ENCODE measurements at regions not wholly inside any gene's neighbourhood (a gene's known extent, or its start where the extent isn't known, plus 50 kb on each side); places are given as distances from the start of the nearest gene placed in this dataset.

GRCh38 chr2:166764702-166765101 is 123.6 kb upstream of the XIRP2 start:
- no peaks in the 10 kb centered on the region for H3K27me3 ChIP-seq (ENCODE audit: insufficient read depth, poor library complexity, severe bottlenecking)
- H3K27ac ChIP-seq (replicated peaks) = no peak overlapping the region
- H3K4me3 ChIP-seq (replicated peaks; ENCODE audit: insufficient read depth, low read length) = no peak overlapping the region
- no peak for DNase-seq (ENCODE audit: low read depth in 1 of 2, low spot score in 1 of 2)
- TF ChIP-seq POLR2AphosphoS5 (IDR thresholded peaks at IDR 0.05; ENCODE audit: low read depth) = no peak
- no peak for TF ChIP-seq CTCF (IDR thresholded peaks at IDR 0.05; ENCODE audit: insufficient read depth, low read length)
- no peak for TF ChIP-seq REST (IDR thresholded peaks at IDR 0.05; ENCODE audit: insufficient replicate concordance, low read depth)
- no peak for TF ChIP-seq SPI1 (IDR thresholded peaks at IDR 0.05; ENCODE audit: borderline replicate concordance, low read depth)
- TF ChIP-seq GABPA (IDR thresholded peaks at IDR 0.05; ENCODE audit: low read depth) = no peak

GRCh38 chr2:166764216-166764615 is 124.1 kb upstream of the XIRP2 start:
- DNase-seq (ENCODE audit: low read depth in 1 of 2, low spot score in 1 of 2) = no peak
- Histone ChIP-seq H3K27me3 (ENCODE audit: insufficient read depth, poor library complexity, severe bottlenecking) (no peaks in the 10 kb centered on the region), H3K27ac (replicated peaks) (no peak overlapping the region), H3K4me3 (replicated peaks; ENCODE audit: insufficient read depth, low read length) (no peak overlapping the region)
- no peak for TF ChIP-seq GABPA (IDR thresholded peaks at IDR 0.05; ENCODE audit: low read depth)
- no peak for TF ChIP-seq CTCF (IDR thresholded peaks at IDR 0.05; ENCODE audit: insufficient read depth, low read length)
- TF ChIP-seq POLR2AphosphoS5 (IDR thresholded peaks at IDR 0.05; ENCODE audit: low read depth) = no peak
- TF ChIP-seq REST (IDR thresholded peaks at IDR 0.05; ENCODE audit: insufficient replicate concordance, low read depth) = no peak
- TF ChIP-seq SPI1 (IDR thresholded peaks at IDR 0.05; ENCODE audit: borderline replicate concordance, low read depth) = no peak

GRCh38 chr2:166762746-166763145 is 125.5 kb upstream of the XIRP2 start:
- no peak for DNase-seq (ENCODE audit: low read depth in 1 of 2, low spot score in 1 of 2)
- no peak for TF ChIP-seq CTCF (IDR thresholded peaks at IDR 0.05; ENCODE audit: insufficient read depth, low read length)
- no peak for TF ChIP-seq POLR2AphosphoS5 (IDR thresholded peaks at IDR 0.05; ENCODE audit: low read depth)
- Histone ChIP-seq H3K27me3 (ENCODE audit: insufficient read depth, poor library complexity, severe bottlenecking) (no peaks in the 10 kb centered on the region), H3K4me3 (replicated peaks; ENCODE audit: insufficient read depth, low read length) (no peak overlapping the region), H3K27ac (replicated peaks) (no peak overlapping the region)

- TF ChIP-seq SPI1 (IDR thresholded peaks at IDR 0.05; ENCODE audit: borderline replicate concordance, low read depth) (no peak), REST (IDR thresholded peaks at IDR 0.05; ENCODE audit: insufficient replicate concordance, low read depth) (no peak), POLR2AphosphoS5 (IDR thresholded peaks at IDR 0.05; ENCODE audit: low read depth) (no peak), GABPA (IDR thresholded peaks at IDR 0.05; ENCODE audit: low read depth) (no peak)
- H3K27ac ChIP-seq (replicated peaks) = no peak overlapping the region
- no peak overlapping the region for H3K4me3 ChIP-seq (replicated peaks; ENCODE audit: insufficient read depth, low read length)
- no peaks in the 10 kb centered on the region for H3K27me3 ChIP-seq (ENCODE audit: insufficient read depth, poor library complexity, severe bottlenecking)
- no peak for DNase-seq (ENCODE audit: low read depth in 1 of 2, low spot score in 1 of 2)
These were observed 129.3 kb upstream of the XIRP2 start for GRCh38 chr2:166758956-166759355.

All from HL-60 (cell line).